ENCODE measurements at regions not wholly inside any gene's neighbourhood (a gene's known extent, or its start where the extent isn't known, plus 50 kb on each side); places are given as distances from the start of the nearest gene placed in this dataset.

DNA sequence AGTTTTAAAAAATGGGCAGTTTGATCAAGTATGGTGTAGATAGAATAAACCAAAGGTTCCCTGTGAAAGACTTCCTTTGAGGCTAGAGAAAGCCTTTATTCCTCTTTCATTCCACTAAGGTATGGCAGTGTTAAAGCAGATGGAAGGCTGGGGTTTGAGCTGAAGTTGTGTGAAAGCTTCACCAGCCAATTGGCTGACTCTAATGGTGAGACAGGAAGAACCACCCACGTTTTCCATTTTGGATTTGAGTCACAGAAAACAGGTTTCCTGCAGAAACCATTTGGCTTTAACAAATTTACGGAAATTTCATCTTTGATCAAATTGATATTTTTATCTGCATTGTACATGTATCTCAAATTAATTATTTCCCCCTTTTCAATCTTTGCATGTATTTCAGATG is 455.0 kb downstream of the PCNX1 start:
- Histone ChIP-seq H3K27me3 (ENCODE audit: insufficient read depth, low read length, poor library complexity, severe bottlenecking) (no peaks in the 10 kb centered on the region), H3K9me2 (replicated peaks; ENCODE audit: low read depth, low read length) (no peaks in the 10 kb centered on the region), H3K36me3 (ENCODE audit: insufficient read depth, low read length) (no peaks in the 10 kb centered on the region), H3K9ac (ENCODE audit: low read depth, low read length, poor library complexity, severe bottlenecking) (no peak overlapping the region), H2AFZ (ENCODE audit: low read length) (no peak overlapping the region), H3K4me1 (ENCODE audit: insufficient read depth, low read length, poor library complexity, severe bottlenecking) (peaks cover 33% of the 10 kb centered on the region), H3K4me3 (ENCODE audit: low read length, poor library complexity, severe bottlenecking) (no peak overlapping the region), H3K4me2 (ENCODE audit: low read depth, low read length, poor library complexity, severe bottlenecking) (no peak overlapping the region), H4K20me1 (ENCODE audit: insufficient read depth, low read length, poor library complexity, severe bottlenecking) (peaks cover 36% of the 10 kb centered on the region), H3K79me2 (ENCODE audit: insufficient read depth, low read length) (peaks cover 98% of the 10 kb centered on the region), H3F3A (ENCODE audit: low read depth) (no peaks in the 10 kb centered on the region), H3K9me3 (ENCODE audit: insufficient read depth, low read depth, low read length) (no peaks in the 10 kb centered on the region)
- no peak for TF ChIP-seq EZH2phosphoT487 (IDR thresholded peaks at IDR 0.05; ENCODE audit: borderline replicate concordance)
- TF ChIP-seq, protein P1, sequence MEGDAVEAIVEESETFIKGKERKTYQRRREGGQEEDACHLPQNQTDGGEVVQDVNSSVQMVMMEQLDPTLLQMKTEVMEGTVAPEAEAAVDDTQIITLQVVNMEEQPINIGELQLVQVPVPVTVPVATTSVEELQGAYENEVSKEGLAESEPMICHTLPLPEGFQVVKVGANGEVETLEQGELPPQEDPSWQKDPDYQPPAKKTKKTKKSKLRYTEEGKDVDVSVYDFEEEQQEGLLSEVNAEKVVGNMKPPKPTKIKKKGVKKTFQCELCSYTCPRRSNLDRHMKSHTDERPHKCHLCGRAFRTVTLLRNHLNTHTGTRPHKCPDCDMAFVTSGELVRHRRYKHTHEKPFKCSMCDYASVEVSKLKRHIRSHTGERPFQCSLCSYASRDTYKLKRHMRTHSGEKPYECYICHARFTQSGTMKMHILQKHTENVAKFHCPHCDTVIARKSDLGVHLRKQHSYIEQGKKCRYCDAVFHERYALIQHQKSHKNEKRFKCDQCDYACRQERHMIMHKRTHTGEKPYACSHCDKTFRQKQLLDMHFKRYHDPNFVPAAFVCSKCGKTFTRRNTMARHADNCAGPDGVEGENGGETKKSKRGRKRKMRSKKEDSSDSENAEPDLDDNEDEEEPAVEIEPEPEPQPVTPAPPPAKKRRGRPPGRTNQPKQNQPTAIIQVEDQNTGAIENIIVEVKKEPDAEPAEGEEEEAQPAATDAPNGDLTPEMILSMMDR (conservative IDR thresholded peaks at IDR 0.05; ENCODE audit: low read length) = no peak

DNA sequence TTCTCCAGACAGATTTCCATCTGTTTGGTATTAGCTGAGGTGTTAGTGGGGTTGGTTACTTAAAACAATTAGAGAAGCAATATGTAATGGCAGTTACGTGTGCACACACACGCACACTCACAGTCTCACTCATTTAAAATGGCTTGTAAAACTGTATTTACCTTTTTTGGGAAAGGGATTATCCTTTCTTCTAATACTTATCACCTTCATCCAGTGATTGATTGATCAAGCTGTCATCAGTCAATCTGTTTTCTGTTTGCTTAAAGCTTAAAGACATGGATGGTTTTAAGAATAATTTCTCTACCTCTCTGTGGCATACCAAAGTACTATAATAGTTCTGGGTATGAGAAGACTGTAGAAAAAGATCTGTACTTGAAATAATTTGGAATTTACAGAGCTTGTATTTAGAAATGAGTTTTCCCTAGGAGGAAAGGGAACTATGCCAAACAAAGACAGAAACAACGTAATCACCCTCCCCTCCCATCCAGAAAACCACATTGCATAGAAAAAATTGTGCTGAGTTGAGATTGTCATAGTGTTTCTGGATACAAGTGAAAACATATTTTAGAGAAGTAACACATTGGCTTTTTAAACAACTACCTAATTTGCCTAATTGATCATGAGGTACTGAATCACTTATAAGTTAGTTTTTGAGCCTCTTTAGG is 455.8 kb downstream of the PCNX1 start:
- Histone ChIP-seq H3K36me3 (ENCODE audit: insufficient read depth, low read length) (no peaks in the 10 kb centered on the region), H3K9me3 (ENCODE audit: insufficient read depth, low read depth, low read length) (no peaks in the 10 kb centered on the region), H3K4me1 (ENCODE audit: insufficient read depth, low read length, poor library complexity, severe bottlenecking) (peaks cover 33% of the 10 kb centered on the region), H3K79me2 (ENCODE audit: insufficient read depth, low read length) (peaks cover 97% of the 10 kb centered on the region), H3K9me2 (replicated peaks; ENCODE audit: low read depth, low read length) (no peaks in the 10 kb centered on the region), H2AFZ (ENCODE audit: low read length) (no peak overlapping the region), H3K9ac (ENCODE audit: low read depth, low read length, poor library complexity, severe bottlenecking) (no peak overlapping the region), H3K27me3 (ENCODE audit: insufficient read depth, low read length, poor library complexity, severe bottlenecking) (no peaks in the 10 kb centered on the region), H3K4me3 (ENCODE audit: low read length, poor library complexity, severe bottlenecking) (no peak overlapping the region), H3F3A (ENCODE audit: low read depth) (no peaks in the 10 kb centered on the region), H3K4me2 (ENCODE audit: low read depth, low read length, poor library complexity, severe bottlenecking) (no peak overlapping the region), H4K20me1 (ENCODE audit: insufficient read depth, low read length, poor library complexity, severe bottlenecking) (peaks cover 35% of the 10 kb centered on the region)
- TF ChIP-seq, protein P1 (conservative IDR thresholded peaks at IDR 0.05; ENCODE audit: low read length) = no peak
- no peak for TF ChIP-seq EZH2phosphoT487 (IDR thresholded peaks at IDR 0.05; ENCODE audit: borderline replicate concordance)

DNA sequence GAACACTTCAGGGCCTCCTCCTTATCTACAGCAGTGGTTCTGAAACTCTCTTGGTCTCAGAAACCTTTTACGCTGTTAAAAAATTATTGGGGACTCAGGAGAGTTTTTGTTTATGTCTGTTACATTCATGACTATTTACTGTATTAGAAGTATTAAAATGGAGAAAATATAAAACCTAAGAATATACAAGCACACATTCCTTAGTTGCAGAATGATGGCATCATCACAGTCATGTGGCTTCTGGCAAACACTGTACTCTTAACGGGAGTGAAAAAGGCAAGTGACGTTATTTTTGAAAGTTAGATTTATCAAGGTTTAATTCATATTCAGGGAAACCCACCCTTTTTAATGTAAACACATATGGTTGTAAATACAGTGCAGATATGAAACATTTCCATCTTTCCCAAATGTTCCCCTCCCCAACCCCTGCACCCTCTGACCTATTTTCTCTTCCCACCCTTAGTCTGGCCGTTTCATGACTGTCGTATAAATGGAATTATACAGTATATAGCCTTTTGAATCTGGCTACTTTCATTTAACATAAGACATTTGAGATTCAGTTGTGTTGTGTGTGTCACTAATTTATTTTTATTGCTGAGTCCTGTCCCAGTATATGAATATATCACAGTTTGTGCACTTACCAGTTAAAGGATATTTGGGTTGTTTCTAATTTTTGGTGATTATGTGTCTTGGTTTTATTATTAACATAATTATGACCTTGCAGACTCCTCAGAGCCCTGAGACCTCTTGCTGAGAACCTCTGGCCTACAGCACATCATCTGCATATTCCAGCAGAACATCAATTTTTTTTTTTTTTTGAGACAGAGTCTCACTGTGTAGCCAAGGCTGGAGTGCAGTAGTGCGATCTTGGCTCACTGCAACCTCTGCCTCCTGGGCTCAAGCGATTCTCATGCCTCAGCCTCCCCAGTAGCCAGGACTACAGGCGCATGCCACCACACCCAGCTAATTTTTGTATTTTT is 457.0 kb downstream of the PCNX1 start:
- Histone ChIP-seq H3F3A (ENCODE audit: low read depth) (no peaks in the 10 kb centered on the region), H3K4me3 (ENCODE audit: low read length, poor library complexity, severe bottlenecking) (no peak overlapping the region), H3K4me1 (ENCODE audit: insufficient read depth, low read length, poor library complexity, severe bottlenecking) (peaks cover 33% of the 10 kb centered on the region), H3K27me3 (ENCODE audit: insufficient read depth, low read length, poor library complexity, severe bottlenecking) (no peaks in the 10 kb centered on the region), H3K4me2 (ENCODE audit: low read depth, low read length, poor library complexity, severe bottlenecking) (no peak overlapping the region), H2AFZ (ENCODE audit: low read length) (no peak overlapping the region), H3K36me3 (ENCODE audit: insufficient read depth, low read length) (no peaks in the 10 kb centered on the region), H3K79me2 (ENCODE audit: insufficient read depth, low read length) (peaks cover 85% of the 10 kb centered on the region), H3K9me2 (replicated peaks; ENCODE audit: low read depth, low read length) (no peaks in the 10 kb centered on the region), H4K20me1 (ENCODE audit: insufficient read depth, low read length, poor library complexity, severe bottlenecking) (peaks cover 35% of the 10 kb centered on the region), H3K9me3 (ENCODE audit: insufficient read depth, low read depth, low read length) (no peaks in the 10 kb centered on the region), H3K9ac (ENCODE audit: low read depth, low read length, poor library complexity, severe bottlenecking) (no peak overlapping the region)
- TF ChIP-seq EZH2phosphoT487 (IDR thresholded peaks at IDR 0.05; ENCODE audit: borderline replicate concordance) = no peak
- TF ChIP-seq, protein P1 (conservative IDR thresholded peaks at IDR 0.05; ENCODE audit: low read length) = no peak

Measured in Loucy (cell line).